Superior temporal gyrus (tissue), 1 donor: ENCODE measurements at regions not wholly inside any gene's neighbourhood (a gene's known extent, or its start where the extent isn't known, plus 50 kb on each side); places are given as distances from the start of the nearest gene placed in this dataset.
"Not testable (repeated sequence)": the region's sequence is repeated elsewhere in the genome, so short reads cannot be mapped to it uniquely, and the experiment has no call there.

Experiments used
- DNase-seq: peaks from one replicate; pipeline ENCODE4 v3.0.0-alpha.2; 2016; ENCODE audit errors: extremely low spot score

- DNase-seq, result no peak
Observed at GRCh38 chr10:35933940-35934641, 292.0 kb upstream of the FZD8 start.

- DNase-seq, result no peak
Observed at GRCh38 chr10:35933491-35933890, 291.4 kb upstream of the FZD8 start.

GRCh38 chr10:35929962-35930361, 287.9 kb upstream of the FZD8 start:
- DNase-seq, result not testable (repeated sequence)

GRCh38 chr10:35928748-35929147, 286.7 kb upstream of the FZD8 start:
- peak; percentile 22 for DNase-seq

- no peak for DNase-seq
Observed at GRCh38 chr10:35927990-35928488, 285.9 kb upstream of the FZD8 start.

GRCh38 chr10:35927341-35927740, 285.2 kb upstream of the FZD8 start:
- DNase-seq, result no peak

GRCh38 chr10:35926846-35927245, 284.8 kb upstream of the FZD8 start:
- no peak for DNase-seq

GRCh38 chr10:35925493-35925892, 283.4 kb upstream of the FZD8 start:
- no peak for DNase-seq

- no peak for DNase-seq
Observed at GRCh38 chr10:35924759-35925158, 282.7 kb upstream of the FZD8 start.

- DNase-seq, result no peak
Observed at GRCh38 chr10:35922876-35923600, 280.9 kb upstream of the FZD8 start.

- no peak for DNase-seq
Observed at GRCh38 chr10:35921866-35922350, 279.8 kb upstream of the FZD8 start.

- no peak for DNase-seq
Observed at GRCh38 chr10:35916791-35917190, 274.7 kb upstream of the FZD8 start.

- no peak for DNase-seq
Observed at GRCh38 chr10:35913628-35914027, 271.5 kb upstream of the FZD8 start.

- no peak for DNase-seq
Observed at GRCh38 chr10:35912615-35913569, 270.8 kb upstream of the FZD8 start.

GRCh38 chr10:35911954-35912353, 269.9 kb upstream of the FZD8 start:
- no peak for DNase-seq

- DNase-seq, result no peak
Observed at GRCh38 chr10:35911233-35911632, 269.1 kb upstream of the FZD8 start.

GRCh38 chr10:35910234-35910633, 268.1 kb upstream of the FZD8 start:
- DNase-seq, result no peak

GRCh38 chr10:35909121-35909720, 267.1 kb upstream of the FZD8 start:
- DNase-seq, result no peak

- no peak for DNase-seq
Observed at GRCh38 chr10:35908451-35908850, 266.4 kb upstream of the FZD8 start.

- DNase-seq, result no peak
Observed at GRCh38 chr10:35907548-35907947, 265.5 kb upstream of the FZD8 start.

- no peak for DNase-seq
Observed at GRCh38 chr10:35906155-35906554, 264.1 kb upstream of the FZD8 start.
